Right renal pelvis (tissue), 4 donors: ENCODE measurements at regions not wholly inside any gene's neighbourhood (a gene's known extent, or its start where the extent isn't known, plus 50 kb on each side); places are given as distances from the start of the nearest gene placed in this dataset.
A peak's percentile ranks its signal among the peaks of the same experiment; 100 is the strongest.
"Not testable (repeated sequence)": the region's sequence is repeated elsewhere in the genome, so short reads cannot be mapped to it uniquely, and the experiment has no call there.

ENCODE experiments used
- DNase-seq, 4 donors: peaks; one replicate each; pipeline ENCODE4 v3.0.0-alpha.2; 2013; ENCODE audit warnings: low read depth in 4 of 4, low spot score in 3 of 4, missing footprints in 1 of 4

GRCh38 chr1:85520826-85521820 is 56.2 kb upstream of the DDAH1 start:
- DNase-seq: not testable (repeated sequence)

DNA sequence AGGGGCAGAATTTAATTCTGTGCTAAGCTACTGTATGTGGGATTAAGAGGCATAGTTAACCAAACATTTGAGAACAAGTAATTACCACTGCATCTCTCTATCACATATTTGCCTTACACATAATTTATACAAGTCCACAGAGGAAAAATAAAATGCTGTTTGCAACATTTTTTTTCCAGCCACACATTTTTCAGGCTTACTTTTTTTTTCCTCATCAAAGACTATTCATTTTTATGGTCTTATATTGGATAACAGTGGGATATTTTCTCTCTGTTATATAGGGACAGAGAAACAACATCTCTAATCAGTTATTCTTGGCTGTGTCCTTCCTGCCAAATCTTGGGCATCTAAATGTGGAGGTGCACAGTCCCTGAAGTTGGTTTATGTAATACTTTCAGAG is 57.5 kb upstream of the DDAH1 start:
- DNase-seq: not testable (repeated sequence)

GRCh38 chr1:85523061-85523460 is 57.5 kb upstream of the CCN1 start:
- DNase-seq: not testable (repeated sequence)

DNA sequence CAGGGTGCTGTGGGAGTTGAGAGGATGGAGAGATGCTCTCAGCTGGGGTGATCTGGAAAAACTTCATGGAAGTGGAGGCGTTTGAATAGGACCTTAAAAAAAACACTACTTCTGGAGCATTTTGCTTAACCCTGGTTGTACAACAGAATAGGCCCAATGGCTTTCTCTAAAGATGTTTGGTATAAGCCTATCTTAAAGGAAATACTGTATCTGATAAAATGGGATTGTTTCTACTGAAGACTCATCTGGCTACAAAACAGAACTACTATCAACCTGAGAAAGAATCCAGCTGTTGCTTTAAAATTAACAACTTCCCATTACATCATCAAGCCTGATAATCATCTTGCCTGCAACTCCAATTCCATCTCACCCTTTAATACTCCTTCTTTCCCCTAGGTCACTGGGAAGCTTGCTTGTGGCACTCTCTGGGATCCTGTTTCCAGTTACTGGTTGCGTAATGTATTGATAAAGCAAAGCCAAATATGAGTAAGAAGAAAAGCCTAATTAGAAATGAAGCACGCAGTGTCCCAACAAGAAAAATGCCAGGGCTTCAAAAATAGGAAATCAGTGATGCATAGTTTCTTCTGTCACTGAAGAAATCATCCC is 56.2 kb upstream of the CCN1 start:
- not testable (repeated sequence) for DNase-seq

DNA sequence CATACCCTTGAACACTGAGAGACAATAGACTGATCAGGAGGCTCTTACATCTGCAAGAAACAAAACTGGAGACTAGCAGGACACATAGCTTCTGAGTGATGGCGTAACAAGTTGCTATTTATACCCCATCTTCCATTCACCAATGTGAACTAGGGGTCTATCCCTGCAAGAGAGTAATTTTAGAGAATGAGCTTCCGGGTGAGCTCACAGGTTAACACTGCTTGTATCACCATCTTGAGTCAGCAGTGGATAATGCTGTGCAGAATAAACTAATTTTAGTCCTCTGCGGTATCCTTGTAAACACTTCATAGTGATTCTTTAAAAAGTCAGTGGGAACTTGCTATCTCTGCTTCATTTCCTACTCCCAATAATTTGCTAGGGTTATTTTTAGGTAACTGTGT is 55.0 kb upstream of the CCN1 start:
- DNase-seq: not testable (repeated sequence)

DNA sequence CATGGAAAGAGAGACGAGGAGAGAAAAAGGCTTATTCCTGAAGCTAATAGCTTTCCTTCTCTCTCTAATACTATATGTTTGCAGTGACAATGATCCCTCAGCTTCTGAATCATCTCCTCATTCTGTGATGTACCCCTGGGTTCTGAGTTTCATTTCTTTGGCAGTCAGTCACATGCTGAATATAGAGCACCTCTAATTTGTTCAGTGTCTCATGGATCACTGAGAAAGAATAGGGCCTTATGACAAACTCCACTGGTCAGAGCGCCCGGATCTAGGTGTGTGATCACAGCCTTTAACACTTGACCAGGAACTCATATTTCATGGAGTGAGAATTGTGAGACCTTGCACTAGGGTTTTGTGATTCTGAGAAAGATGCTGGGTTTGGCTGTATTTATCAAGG is 54.3 kb upstream of the CCN1 start:
- DNase-seq: not testable (repeated sequence)

- peak; percentile 37 to 78 (median 64) for DNase-seq
Observed at GRCh38 chr1:85527145-85527544, 53.4 kb upstream of the CCN1 start.
